IMR-90 (cell line): ENCODE measurements at regions not wholly inside any gene's neighbourhood (a gene's known extent, or its start where the extent isn't known, plus 50 kb on each side); places are given as distances from the start of the nearest gene placed in this dataset.

Source experiments
- ATAC-seq: fragments of 200-7000 bp; cut with Tn5 transposase; 2 replicates; pipeline ENCODE4 v1.9.1; 2020; ENCODE audit warnings: low read depth, mild to moderate bottlenecking, moderate library complexity
- BruUV-seq: library from RNA; stranded (reverse); fragments of 400-500 nt; replicated peaks from 2 replicates; lab custom pipeline; 2021; lab: Mats Ljungman, UMichigan
- CTCF ChIA-PET: fragments of 300-600 bp; formaldehyde crosslinking; extraction: SDS; loops from one replicate; lab custom pipeline; 2021; ENCODE audit warnings: antibody characterized with exemption; lab: Yijun Ruan, JAX
- POLR2A ChIA-PET: fragments of 300-600 bp; sonication (Branson Sonifier 250); formaldehyde crosslinking; loops from one replicate; lab custom pipeline; 2022; ENCODE audit warnings: antibody characterized with exemption; ENCODE audit not compliant: unreplicated experiment; lab: Charles Lee
- DNase-seq: peaks from one replicate; pipeline ENCODE4 v3.0.0; 2013
- H2AFZ ChIP-seq: replicated peaks from 2 replicates; pipeline ENCODE3; 2013; ENCODE audit warnings: low read length, mild to moderate bottlenecking; ENCODE audit not compliant: poor library complexity
- H2AK5ac ChIP-seq: 2 replicates; pipeline ENCODE4 v1.6.1; 2013; ENCODE audit warnings: low read depth, low read length, inconsistent platforms
- H2AK9ac ChIP-seq: replicated peaks from 2 replicates; pipeline ENCODE3; 2013; ENCODE audit warnings: mild to moderate bottlenecking, low read depth, low read length, moderate library complexity; ENCODE audit not compliant: poor library complexity
- H2BK120ac ChIP-seq: 2 replicates; pipeline ENCODE4 v1.6.1; 2013; ENCODE audit warnings: low read depth, low read length, inconsistent platforms
- H2BK15ac ChIP-seq: 3 replicates; pipeline ENCODE4 v1.6.1; 2013; ENCODE audit warnings: low read depth, low read length, inconsistent platforms
- H2BK20ac ChIP-seq: 2 replicates; pipeline ENCODE4 v1.6.1; 2013; ENCODE audit warnings: low read depth, mild to moderate bottlenecking, inconsistent platforms, low read length, moderate library complexity
- H2BK5ac ChIP-seq: 2 replicates; pipeline ENCODE4 v1.6.1; 2013; ENCODE audit warnings: mild to moderate bottlenecking, low read depth, low read length, inconsistent platforms; ENCODE audit not compliant: poor library complexity, severe bottlenecking
- H3K14ac ChIP-seq: replicated peaks from 2 replicates; pipeline ENCODE4 v1.6.1; 2013; ENCODE audit warnings: low read depth, low read length, inconsistent platforms
- H3K18ac ChIP-seq: 2 replicates; pipeline ENCODE4 v1.6.1; 2013; ENCODE audit warnings: low read depth, low read length, control low read depth
- H3K23ac ChIP-seq: 2 replicates; pipeline ENCODE4 v1.6.1; 2013; ENCODE audit warnings: low read depth, low read length, inconsistent platforms
- H3K27ac ChIP-seq: 2 replicates; pipeline ENCODE4 v1.5.1; 2013; ENCODE audit warnings: mild to moderate bottlenecking, control low read depth, low read length; ENCODE audit not compliant: insufficient read depth
- H3K27me3 ChIP-seq: 2 replicates; pipeline ENCODE4 v1.6.1; 2013; ENCODE audit warnings: low read length; ENCODE audit not compliant: control insufficient read depth, insufficient read depth
- H3K36me3 ChIP-seq: 2 replicates; pipeline ENCODE4 v1.6.1; 2013; ENCODE audit warnings: low read length, mixed read lengths; ENCODE audit not compliant: control insufficient read depth, insufficient read depth
- H3K4ac ChIP-seq: 2 replicates; pipeline ENCODE4 v1.6.1; 2013; ENCODE audit warnings: low read depth, low read length, inconsistent platforms
- H3K4me1 ChIP-seq: 2 replicates; pipeline ENCODE4 v1.6.1; 2013; ENCODE audit warnings: low read length, mixed read lengths; ENCODE audit not compliant: control insufficient read depth, insufficient read depth
- H3K4me2 ChIP-seq: 2 replicates; pipeline ENCODE4 v1.6.1; 2013; ENCODE audit warnings: low read depth, mild to moderate bottlenecking, control low read depth, low read length, moderate library complexity
- H3K4me3 ChIP-seq: 2 replicates; pipeline ENCODE4 v1.5.1; 2013; ENCODE audit warnings: low read depth, mild to moderate bottlenecking, control low read depth, low read length, moderate library complexity; ENCODE audit not compliant: insufficient read depth
- H3K56ac ChIP-seq: 2 replicates; pipeline ENCODE4 v1.6.1; 2013; ENCODE audit warnings: low read length, inconsistent platforms; ENCODE audit not compliant: insufficient read depth; ENCODE audit errors: extremely low read depth
- H3K79me1 ChIP-seq, 2 experiments: 2 replicates each; pipeline ENCODE4 v1.6.1; 2013; ENCODE audit warnings: low read length in 2 of 2, inconsistent platforms in 1 of 2, low read depth in 1 of 2
- H3K9ac ChIP-seq: 2 replicates; pipeline ENCODE4 v1.6.1; 2013; ENCODE audit warnings: low read depth, low read length, control low read depth
- H3K9me1 ChIP-seq: 2 replicates; pipeline ENCODE4 v1.6.1; 2013; ENCODE audit warnings: low read length, inconsistent platforms; ENCODE audit not compliant: insufficient read depth
- H3K9me3 ChIP-seq: 2 replicates; pipeline ENCODE4 v1.6.1; 2013; ENCODE audit warnings: low read length; ENCODE audit not compliant: control insufficient read depth, insufficient read depth
- H4K20me1 ChIP-seq: 2 replicates; pipeline ENCODE4 v1.6.1; 2013; ENCODE audit warnings: low read length, inconsistent platforms; ENCODE audit not compliant: insufficient read depth
- H4K5ac ChIP-seq: 2 replicates; pipeline ENCODE4 v1.6.1; 2013; ENCODE audit warnings: mild to moderate bottlenecking, low read depth, low read length, control low read depth
- H4K8ac ChIP-seq, 2 experiments: 2 replicates each; pipeline ENCODE4 v1.6.1; 2013; ENCODE audit warnings: low read depth in 2 of 2, low read length in 2 of 2, control low read depth in 1 of 2, inconsistent platforms in 1 of 2
- H4K91ac ChIP-seq: 2 replicates; pipeline ENCODE4 v1.6.1; 2013; ENCODE audit warnings: low read depth, low read length, inconsistent platforms; ENCODE audit not compliant: insufficient read depth
- BHLHE40 ChIP-seq: fragments of 150-350 bp; IDR thresholded peaks from 2 replicates; pipeline ENCODE4 v1.6.1; 2016; ENCODE audit warnings: mild to moderate bottlenecking, low read depth, low read length
- CHD1 ChIP-seq: IDR thresholded peaks from 2 replicates; pipeline ENCODE4 v1.6.1; 2012; ENCODE audit warnings: low read depth, low read length, improper control_type of control experiment
- CTCF ChIP-seq: conservative IDR thresholded peaks from 2 replicates; pipeline ENCODE4 v1.5.1; 2012; ENCODE audit warnings: mild to moderate bottlenecking, low read depth, low read length, improper control_type of control experiment
- ELK1 ChIP-seq: fragments of 150-350 bp; IDR thresholded peaks from 2 replicates; pipeline ENCODE4 v1.6.1; 2016; ENCODE audit warnings: low read depth, mild to moderate bottlenecking, low read length, moderate library complexity, borderline replicate concordance
- MAFK ChIP-seq: IDR thresholded peaks from 2 replicates; pipeline ENCODE4 v1.6.1; 2012; ENCODE audit warnings: low read depth, low read length, improper control_type of control experiment
- MAZ ChIP-seq: IDR thresholded peaks from 2 replicates; pipeline ENCODE4 v1.6.1; 2012; ENCODE audit warnings: low read depth, mild to moderate bottlenecking, low read length, improper control_type of control experiment, moderate library complexity, borderline replicate concordance
- MXI1 ChIP-seq: IDR thresholded peaks from 2 replicates; pipeline ENCODE4 v1.6.1; 2012; ENCODE audit warnings: low read depth, mild to moderate bottlenecking, low read length, moderate library complexity, borderline replicate concordance
- NFE2L2 ChIP-seq: fragments of 150-350 bp; IDR thresholded peaks from 2 replicates; pipeline ENCODE4 v1.6.1; 2016; ENCODE audit warnings: low read depth, mild to moderate bottlenecking, low read length
- POLR2A ChIP-seq: IDR thresholded peaks from 2 replicates; pipeline ENCODE4 v1.6.1; 2012; ENCODE audit warnings: mild to moderate bottlenecking, low read depth, low read length
- RAD21 ChIP-seq: IDR thresholded peaks from 2 replicates; pipeline ENCODE4 v1.6.1; 2012; ENCODE audit warnings: low read length, improper control_type of control experiment
- RCOR1 ChIP-seq: IDR thresholded peaks from 2 replicates; pipeline ENCODE4 v1.6.1; 2012; ENCODE audit warnings: mild to moderate bottlenecking, low read length, improper control_type of control experiment; ENCODE audit not compliant: insufficient replicate concordance
- RFX5 ChIP-seq: IDR thresholded peaks from 2 replicates; pipeline ENCODE4 v1.8.0; 2012; ENCODE audit warnings: low read depth, mild to moderate bottlenecking, low read length, moderate library complexity
- SMC3 ChIP-seq: fragments of 150-350 bp; IDR thresholded peaks from 2 replicates; pipeline ENCODE4 v1.6.1; 2016; ENCODE audit warnings: low read depth, mild to moderate bottlenecking, antibody characterized with exemption, low read length, moderate library complexity
- WGBS, 2 experiments: methylation state at CpG; one replicate each; pipeline versions ENCODE4 v1.1.5 to v1.1.7; 2013; ENCODE audit warnings: missing lambda C conversion rate in 2 of 2; ENCODE audit not compliant: insufficient read length in 1 of 2; ENCODE audit errors: extremely low coverage in 2 of 2; 5-methylcytosine and 5-hydroxymethylcytosine counted together
- dilution Hi-C: fragments of 300-500 bp; cut with HindIII; formaldehyde crosslinking; loops from one replicate; pipeline ENCODE4 v1.14.3; 2018; ENCODE audit warnings: low sequenced_read_pairs; ENCODE audit not compliant: unreplicated experiment
- in situ Hi-C: fragments of 300-500 bp; cut with MboI; formaldehyde crosslinking; loops from 3 replicates; pipeline ENCODE4 v1.14.3; 2019; ENCODE audit warnings: low sequenced_read_pairs, inconsistent platforms, mixed read lengths
- intact Hi-C: fragments of 100-400 bp; cut with micrococcal nuclease; formaldehyde crosslinking; loops from 2 replicates; pipeline ENCODE4 v1.10.0; 2022

GRCh38 chr12:115354007-115354890 is 670.3 kb upstream of the TBX3 start:
- in situ Hi-C loops: no loop called here
- peak; percentile 97 for ATAC-seq
- peak; percentile 41; the same call in 1 of the 2 replicates for TF ChIP-seq NFE2L2
- no peak for TF ChIP-seq ELK1
- peak; percentile 54 for TF ChIP-seq BHLHE40
- 0 out of 2 replicates have a peak, but pooled peaks have one; percentile 41 for TF ChIP-seq MXI1
- peak; percentile 39 for TF ChIP-seq RAD21
- TF ChIP-seq CHD1: no peak
- no peak for TF ChIP-seq RCOR1
- 0 out of 2 replicates have a peak, but pooled peaks have one; percentile 6 for TF ChIP-seq MAFK
- no peak for TF ChIP-seq CTCF
- TF ChIP-seq POLR2A: peak; percentile 85
- peak; percentile 65 for TF ChIP-seq RFX5
- TF ChIP-seq SMC3: 0 out of 2 replicates have a peak, but pooled peaks have one; percentile 21
- peak; percentile 93 for TF ChIP-seq MAZ

More at GRCh38 chr12:115354007-115354890, 670.3 kb upstream of the TBX3 start:
- WGBS, 2 experiments: 0% methylated on average over 3 of the region's 6 CpGs; no CpG with 5 or more reads in 1 of the 2 experiments
- Histone ChIP-seq H3K9me1 (peaks cover 3% of the 10 kb centered on the region), H3K4me2 (peak overlapping the region; percentile 96), H2BK15ac (peak overlapping the region; percentile 98), H3K14ac (peak overlapping the region; percentile 97), H3K4me3 (peak overlapping the region; percentile 49), H4K8ac (peak overlapping the region; percentile 95 to 98), H3K23ac (peak overlapping the region; percentile 97), H3K9ac (peak overlapping the region; percentile 90), H2BK20ac (peak overlapping the region; percentile 98), H3K4me1 (peaks cover 6% of the 10 kb centered on the region), H2AK9ac (peak overlapping the region; percentile 96), H4K5ac (peak overlapping the region; percentile 99), H4K91ac (peak overlapping the region; percentile 98), H2AFZ (peak overlapping the region; percentile 91), H3K56ac (peak overlapping the region; percentile 99), H3K18ac (peak overlapping the region; percentile 94), H2BK120ac (peak overlapping the region; percentile 99), H4K20me1 (no peaks in the 10 kb centered on the region), H3K27me3 (no peaks in the 10 kb centered on the region), H3K36me3 (no peaks in the 10 kb centered on the region), H3K79me1 (no peaks in the 10 kb centered on the region), H3K9me3 (no peaks in the 10 kb centered on the region), H2AK5ac (peak overlapping the region; percentile 96), H2BK5ac (peak overlapping the region; percentile 98), H3K27ac (peak overlapping the region; percentile 94), H3K4ac (peak overlapping the region; percentile 98)
- ChIA-PET POLR2A (interaction anchor here (0.5 to 0.8 kb wide), 3 partner anchors 8 to 509 kb away, joined by 3 to 12 read pairs (median 8); no protein-coding TSS in a partner anchor), CTCF (interaction anchor here (0.6 kb wide), 1 partner anchor 104 kb away, joined by 3 read pairs; no protein-coding TSS in a partner anchor)
- intact Hi-C loops: loop anchor here (2.0 to 10.0 kb wide), 2 partner anchors 439 to 669 kb away; partner anchors contain the start of gene TBX3
- no TSS peak for BruUV-seq
- dilution Hi-C loops: no loop called here
- DNase-seq: peak; percentile 98
